T1000 (cell line): ENCODE measurements at regions not wholly inside any gene's neighbourhood (a gene's known extent, or its start where the extent isn't known, plus 50 kb on each side); places are given as distances from the start of the nearest gene placed in this dataset.
"Not testable (repeated sequence)": the region's sequence is repeated elsewhere in the genome, so short reads cannot be mapped to it uniquely, and the experiment has no call there.

Source experiments
- DNase-seq: peaks from one replicate; lab custom pipeline; 2025; ENCODE audit warnings: mixed read lengths; lab: John Stamatoyannopoulos, UW

- DNase-seq = no peak
Measured at GRCh38 chr11:26839911-26840698, 118.2 kb upstream of the SLC5A12 start.

- no peak for DNase-seq
Measured at GRCh38 chr11:26841818-26842473, 120.1 kb upstream of the SLC5A12 start.

GRCh38 chr11:26842478-26843282 lies 120.8 kb upstream of the SLC5A12 start:
- no peak for DNase-seq

GRCh38 chr11:26843539-26843938 lies 121.7 kb upstream of the SLC5A12 start:
- DNase-seq = no peak

GRCh38 chr11:26844963-26845362 lies 123.1 kb upstream of the SLC5A12 start:
- DNase-seq = no peak

GRCh38 chr11:26846227-26846626 lies 124.4 kb upstream of the SLC5A12 start:
- DNase-seq = no peak

- no peak for DNase-seq
Measured at GRCh38 chr11:26847459-26847858, 125.6 kb upstream of the SLC5A12 start.

GRCh38 chr11:26847977-26848376 lies 126.1 kb upstream of the SLC5A12 start:
- no peak for DNase-seq

- DNase-seq = no peak
Measured at GRCh38 chr11:26849036-26849435, 127.2 kb upstream of the SLC5A12 start.

- DNase-seq = no peak
Measured at GRCh38 chr11:26851291-26851690, 129.4 kb upstream of the SLC5A12 start.

- DNase-seq = no peak
Measured at GRCh38 chr11:26851696-26852095, 129.8 kb upstream of the SLC5A12 start.

- DNase-seq = no peak
Measured at GRCh38 chr11:26858098-26858497, 135.8 kb upstream of the FIBIN start.

GRCh38 chr11:26859416-26859815 lies 134.5 kb upstream of the FIBIN start:
- DNase-seq = no peak

GRCh38 chr11:26860091-26860780 lies 133.7 kb upstream of the FIBIN start:
- no peak for DNase-seq

GRCh38 chr11:26860895-26861294 lies 133.0 kb upstream of the FIBIN start:
- DNase-seq = no peak

GRCh38 chr11:26862801-26863200 lies 131.1 kb upstream of the FIBIN start:
- no peak for DNase-seq

GRCh38 chr11:26865703-26866102 lies 128.2 kb upstream of the FIBIN start:
- no peak for DNase-seq

- no peak for DNase-seq
Measured at GRCh38 chr11:26867286-26867685, 126.6 kb upstream of the FIBIN start.

GRCh38 chr11:26878959-26879581 lies 114.8 kb upstream of the FIBIN start:
- DNase-seq = no peak

GRCh38 chr11:26882363-26882880 lies 111.5 kb upstream of the FIBIN start:
- not testable (repeated sequence) for DNase-seq

GRCh38 chr11:26891501-26891900 lies 102.4 kb upstream of the FIBIN start:
- DNase-seq = no peak
